ENCODE measurements at regions not wholly inside any gene's neighbourhood (a gene's known extent, or its start where the extent isn't known, plus 50 kb on each side); places are given as distances from the start of the nearest gene placed in this dataset.

GRCh38 chr1:73907051-73907450, 290.9 kb downstream of the LRRIQ3 start:
- TF ChIP-seq ARNTL (CRISPR knock-in tag; IDR thresholded peaks at IDR 0.05; ENCODE audit: borderline replicate concordance, low read depth): no peak
- no peak for TF ChIP-seq PATZ1 (CRISPR knock-in tag; IDR thresholded peaks at IDR 0.05; ENCODE audit: borderline replicate concordance)
- TF ChIP-seq SNAI2 (CRISPR knock-in tag; IDR thresholded peaks at IDR 0.05): no peak
- TF ChIP-seq GLIS3 (CRISPR knock-in tag; IDR thresholded peaks at IDR 0.05): no peak
- TF ChIP-seq ZNF8 (CRISPR knock-in tag; IDR thresholded peaks at IDR 0.05): no peak
- no peak for TF ChIP-seq ZC3H10 (CRISPR knock-in tag; IDR thresholded peaks at IDR 0.05)
- TF ChIP-seq ZNF565 (CRISPR knock-in tag; conservative IDR thresholded peaks at IDR 0.05; ENCODE audit: low read depth): no peak
- TF ChIP-seq ISL1 (CRISPR knock-in tag; IDR thresholded peaks at IDR 0.05): no peak
- TF ChIP-seq TSHZ2 (CRISPR knock-in tag; IDR thresholded peaks at IDR 0.05): no peak
